ENCODE measurements at regions not wholly inside any gene's neighbourhood (a gene's known extent, or its start where the extent isn't known, plus 50 kb on each side); places are given as distances from the start of the nearest gene placed in this dataset.

DNA sequence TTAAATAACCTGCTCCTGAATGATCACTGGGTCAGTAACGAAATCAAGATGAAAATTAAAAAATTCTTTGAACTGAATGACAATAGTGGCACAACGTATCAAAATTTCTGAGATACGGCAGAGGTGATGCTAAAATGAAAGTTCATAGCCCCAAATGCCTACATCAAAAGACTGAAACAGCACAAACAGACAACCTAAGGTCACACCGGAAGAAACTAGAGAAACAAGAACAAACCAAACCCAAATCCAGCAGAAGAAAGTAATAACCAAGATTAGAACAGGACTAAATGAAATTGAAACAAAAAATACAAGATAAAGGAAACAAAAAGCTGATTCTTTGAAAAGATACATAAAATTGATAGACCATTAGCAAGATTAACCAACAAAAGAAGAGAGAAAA is 324.1 kb downstream of the RBM26 start:
- Histone ChIP-seq H3K9me3 (no peaks in the 10 kb centered on the region), H3K27me3 (ENCODE audit: insufficient read depth in 3 of 3, low read length in 2 of 3) (no peaks in the 10 kb centered on the region), H3K27ac (no peak overlapping the region), H3K4me3 (no peak overlapping the region), H3K4me1 (no peaks in the 10 kb centered on the region), H3K36me3 (ENCODE audit: insufficient read depth in 1 of 2, low read depth in 1 of 2) (no peaks in the 10 kb centered on the region)
- DNase-seq = no peak
- no peak for ATAC-seq
- intact Hi-C loops (cut with DNase I) = no loop called here
- TF ChIP-seq, protein P1, sequence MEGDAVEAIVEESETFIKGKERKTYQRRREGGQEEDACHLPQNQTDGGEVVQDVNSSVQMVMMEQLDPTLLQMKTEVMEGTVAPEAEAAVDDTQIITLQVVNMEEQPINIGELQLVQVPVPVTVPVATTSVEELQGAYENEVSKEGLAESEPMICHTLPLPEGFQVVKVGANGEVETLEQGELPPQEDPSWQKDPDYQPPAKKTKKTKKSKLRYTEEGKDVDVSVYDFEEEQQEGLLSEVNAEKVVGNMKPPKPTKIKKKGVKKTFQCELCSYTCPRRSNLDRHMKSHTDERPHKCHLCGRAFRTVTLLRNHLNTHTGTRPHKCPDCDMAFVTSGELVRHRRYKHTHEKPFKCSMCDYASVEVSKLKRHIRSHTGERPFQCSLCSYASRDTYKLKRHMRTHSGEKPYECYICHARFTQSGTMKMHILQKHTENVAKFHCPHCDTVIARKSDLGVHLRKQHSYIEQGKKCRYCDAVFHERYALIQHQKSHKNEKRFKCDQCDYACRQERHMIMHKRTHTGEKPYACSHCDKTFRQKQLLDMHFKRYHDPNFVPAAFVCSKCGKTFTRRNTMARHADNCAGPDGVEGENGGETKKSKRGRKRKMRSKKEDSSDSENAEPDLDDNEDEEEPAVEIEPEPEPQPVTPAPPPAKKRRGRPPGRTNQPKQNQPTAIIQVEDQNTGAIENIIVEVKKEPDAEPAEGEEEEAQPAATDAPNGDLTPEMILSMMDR (IDR thresholded peaks at IDR 0.05) = no peak
- 85 to 89% (median 85%) methylated on average over 4 of the region's 4 CpGs for WGBS, 3 donors

DNA sequence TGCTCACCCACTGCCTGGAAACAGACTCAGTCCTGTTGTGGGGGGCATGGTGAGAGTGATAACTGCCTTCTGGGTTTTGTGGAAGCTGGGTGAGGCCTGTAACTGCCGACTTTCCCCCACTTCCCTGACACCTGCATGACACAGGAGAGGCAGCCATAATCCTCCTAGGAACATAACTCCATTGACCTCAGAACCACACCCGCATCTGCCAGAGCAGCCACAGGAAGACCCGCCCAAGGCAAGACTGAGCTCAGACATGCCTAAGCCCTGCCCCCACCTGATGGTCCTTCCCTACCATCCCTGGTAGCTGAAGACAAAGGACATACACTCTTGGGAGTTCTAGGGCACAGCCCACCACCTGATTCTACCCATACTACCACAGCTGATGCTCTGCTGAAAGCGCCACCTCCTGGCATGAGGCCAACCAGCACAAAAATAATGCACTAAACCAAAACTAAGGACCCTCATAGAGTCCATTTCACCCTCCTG is 326.7 kb downstream of the RBM26 start:
- ATAC-seq (no peak), DNase-seq (peak in 1 of 2 donors; percentile 30)
- no peaks in the 10 kb centered on the region for H3K36me3 ChIP-seq (ENCODE audit: insufficient read depth in 1 of 2, low read depth in 1 of 2)
- no peaks in the 10 kb centered on the region for H3K27me3 ChIP-seq (ENCODE audit: insufficient read depth in 3 of 3, low read length in 2 of 3)
- TF ChIP-seq, protein P1 (IDR thresholded peaks at IDR 0.05) = no peak
- intact Hi-C loops (cut with DNase I) = no loop called here
- WGBS, 3 donors = 88 to 91% (median 90%) methylated on average over 4 of the region's 4 CpGs
- no peak overlapping the region for H3K27ac ChIP-seq
- H3K9me3 ChIP-seq = no peaks in the 10 kb centered on the region
- no peak overlapping the region for H3K4me3 ChIP-seq
- H3K4me1 ChIP-seq = no peaks in the 10 kb centered on the region

DNA sequence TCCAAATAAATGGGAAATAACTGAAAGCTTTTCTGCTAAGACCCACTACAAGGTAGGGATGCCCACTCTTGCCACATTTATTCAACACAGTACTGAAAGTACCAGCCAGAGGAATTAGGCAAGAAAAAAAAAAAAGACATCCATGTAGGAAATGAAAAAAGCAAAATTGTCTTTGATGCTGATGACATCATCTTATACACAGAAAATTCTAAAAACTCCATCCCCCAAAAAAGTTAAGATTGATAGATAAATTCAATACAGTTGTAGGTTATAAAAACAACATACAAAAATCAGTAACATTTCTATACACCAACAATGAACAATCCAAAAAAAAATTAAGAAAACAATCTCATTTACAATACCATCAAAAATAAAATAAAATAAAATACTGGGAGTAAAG is 330.4 kb downstream of the RBM26 start:
- DNase-seq (no peak), ATAC-seq (no peak)
- Histone ChIP-seq H3K4me1 (no peaks in the 10 kb centered on the region), H3K36me3 (ENCODE audit: insufficient read depth in 1 of 2, low read depth in 1 of 2) (no peaks in the 10 kb centered on the region), H3K9me3 (no peaks in the 10 kb centered on the region), H3K27me3 (ENCODE audit: insufficient read depth in 3 of 3, low read length in 2 of 3) (no peaks in the 10 kb centered on the region), H3K27ac (no peak overlapping the region), H3K4me3 (no peak overlapping the region)
- TF ChIP-seq, protein P1 (IDR thresholded peaks at IDR 0.05) = no peak
- intact Hi-C loops (cut with DNase I) = no loop called here

DNA sequence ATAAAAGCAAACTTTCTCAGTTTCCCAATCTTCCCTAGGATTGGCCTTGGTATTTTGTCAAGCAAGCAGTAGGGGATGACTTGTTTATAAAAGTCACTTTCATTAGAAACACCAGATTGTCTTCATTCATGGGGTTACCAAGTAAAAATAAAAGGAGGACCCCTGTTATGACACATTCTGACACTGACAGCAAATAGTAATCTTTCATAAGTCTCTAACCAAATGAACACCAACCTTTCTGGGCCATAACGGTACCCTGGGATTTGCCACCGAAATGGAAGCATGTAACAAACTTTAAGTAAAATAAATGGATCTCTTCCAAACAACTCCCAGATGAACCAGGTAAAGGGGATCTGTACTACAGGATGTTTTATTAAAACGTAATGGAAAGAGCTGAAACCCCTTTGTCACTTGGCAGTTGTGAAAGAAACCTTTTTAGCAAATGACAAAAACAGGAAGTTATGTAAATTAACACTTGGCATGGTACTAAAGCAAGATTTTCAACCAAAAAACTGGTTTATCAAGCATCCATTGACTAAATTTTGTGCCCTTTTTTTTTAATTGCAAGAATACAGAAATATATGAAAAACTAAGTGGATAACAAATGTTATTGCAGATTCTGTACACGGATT is 335.6 kb downstream of the RBM26 start:
- H3K4me1 ChIP-seq = no peaks in the 10 kb centered on the region
- intact Hi-C loops (cut with DNase I) = no loop called here
- no peak overlapping the region for H3K4me3 ChIP-seq
- H3K9me3 ChIP-seq = no peaks in the 10 kb centered on the region
- ATAC-seq (no peak), DNase-seq (no peak)
- no peaks in the 10 kb centered on the region for H3K27me3 ChIP-seq (ENCODE audit: insufficient read depth in 3 of 3, low read length in 2 of 3)
- no peaks in the 10 kb centered on the region for H3K36me3 ChIP-seq (ENCODE audit: insufficient read depth in 1 of 2, low read depth in 1 of 2)
- H3K27ac ChIP-seq = no peak overlapping the region
- TF ChIP-seq, protein P1 (IDR thresholded peaks at IDR 0.05) = no peak
- 51 to 61% (median 53%) methylated on average over 4 of the region's 4 CpGs for WGBS, 3 donors

DNA sequence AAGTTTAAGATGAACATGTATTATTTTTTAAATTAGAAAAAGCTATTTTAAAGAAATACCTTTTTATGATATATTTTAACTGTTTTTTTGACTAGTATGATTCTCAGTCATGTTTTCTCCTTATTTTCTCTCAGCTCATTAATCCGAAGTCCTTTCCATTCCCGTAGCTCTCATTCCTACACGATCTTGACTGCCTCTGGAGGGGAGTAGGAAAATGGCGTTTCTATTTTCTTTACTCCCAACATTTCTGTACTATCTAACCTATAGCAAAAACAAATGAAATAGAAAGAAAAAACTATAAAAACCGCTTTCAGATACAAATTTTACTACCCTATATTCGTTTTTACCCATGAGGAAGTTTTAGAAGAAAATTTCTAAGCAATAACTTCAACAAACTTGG is 343.8 kb downstream of the RBM26 start:
- H3K27me3 ChIP-seq (ENCODE audit: insufficient read depth in 3 of 3, low read length in 2 of 3) = no peaks in the 10 kb centered on the region

More for the DNA sequence above, 343.8 kb downstream of the RBM26 start:
- intact Hi-C loops (cut with DNase I) = no loop called here
- no peak overlapping the region for H3K27ac ChIP-seq
- no peak overlapping the region for H3K4me3 ChIP-seq
- WGBS, 3 donors = 63 to 73% (median 67%) methylated on average over 6 of the region's 6 CpGs
- TF ChIP-seq, protein P1 (IDR thresholded peaks at IDR 0.05) = no peak
- no peaks in the 10 kb centered on the region for H3K36me3 ChIP-seq (ENCODE audit: insufficient read depth in 1 of 2, low read depth in 1 of 2)
- no peaks in the 10 kb centered on the region for H3K4me1 ChIP-seq
- DNase-seq (no peak), ATAC-seq (no peak)
- H3K9me3 ChIP-seq = no peaks in the 10 kb centered on the region
